NCI-H2196 (cell line): ENCODE measurements at regions not wholly inside any gene's neighbourhood (a gene's known extent, or its start where the extent isn't known, plus 50 kb on each side); places are given as distances from the start of the nearest gene placed in this dataset.

ENCODE experiments used
- DNase-seq: peaks from one replicate; lab custom pipeline; 2025; ENCODE audit not compliant: unreplicated experiment; lab: John Stamatoyannopoulos, UW

- no peak for DNase-seq
Observed at GRCh38 chr5:8316608-8317280, 447.8 kb downstream of the MTRR start.

DNA sequence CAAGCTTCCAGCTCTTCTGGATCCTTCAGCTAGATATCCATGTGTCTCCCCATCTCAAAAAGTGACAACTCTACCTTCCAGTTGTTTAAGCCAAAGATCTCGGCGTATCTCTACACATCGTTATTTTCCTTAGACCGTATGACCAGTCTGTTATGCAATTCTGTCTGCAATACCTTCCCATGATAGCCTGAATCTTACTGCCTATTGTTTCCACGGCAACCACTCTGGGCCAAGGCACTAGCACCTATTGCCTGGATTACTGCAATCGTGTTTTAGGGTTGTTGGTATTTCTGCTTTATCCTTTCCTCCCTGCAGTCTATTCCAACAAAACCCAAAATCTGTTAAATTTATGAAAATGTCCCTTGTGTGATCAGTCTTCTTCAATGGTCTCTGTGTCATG is 448.4 kb downstream of the MTRR start:
- no peak for DNase-seq

- DNase-seq = no peak
Observed at GRCh38 chr5:8320244-8320643, 451.3 kb downstream of the MTRR start.

- no peak for DNase-seq
Observed at GRCh38 chr5:8321272-8321671, 452.3 kb downstream of the MTRR start.

DNA sequence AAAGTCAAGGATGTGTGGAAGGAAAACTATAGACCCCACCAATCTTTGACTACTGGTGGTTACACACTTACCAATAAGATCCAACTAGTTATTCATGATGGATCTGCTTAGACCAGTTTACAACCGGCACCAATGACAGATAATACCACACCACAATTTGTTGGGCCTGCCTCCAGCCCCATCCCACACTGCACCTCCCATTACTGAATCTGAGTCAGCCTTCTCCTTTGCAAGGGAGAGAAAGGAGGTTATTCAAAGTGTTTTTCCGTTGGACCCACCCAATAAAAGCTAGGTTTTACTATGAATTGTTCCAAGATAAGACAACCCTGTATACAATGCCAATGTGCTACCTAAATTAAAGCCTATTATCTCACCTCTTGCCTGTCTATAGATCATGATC is 453.5 kb downstream of the MTRR start:
- no peak for DNase-seq

GRCh38 chr5:8327016-8327415 is 458.1 kb downstream of the MTRR start:
- DNase-seq = no peak

DNA sequence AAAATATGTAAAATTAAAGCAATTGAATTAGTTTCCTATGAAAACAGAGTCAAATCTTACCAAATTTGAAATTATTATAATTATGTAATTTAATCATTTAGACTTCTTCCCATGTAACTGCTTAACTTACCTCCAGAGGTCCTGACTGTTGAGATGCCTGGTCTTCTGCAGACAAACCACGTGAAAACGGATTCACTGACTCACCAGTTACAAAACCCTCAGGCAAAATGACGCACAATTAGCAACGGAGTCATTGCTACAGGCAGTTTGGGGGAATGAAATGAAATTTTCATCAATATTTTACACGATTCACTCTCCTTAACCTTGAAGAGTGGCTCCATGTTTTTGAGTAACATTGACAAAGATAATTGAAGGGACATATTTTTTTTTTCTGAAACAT is 460.8 kb downstream of the MTRR start:
- DNase-seq = no peak

DNA sequence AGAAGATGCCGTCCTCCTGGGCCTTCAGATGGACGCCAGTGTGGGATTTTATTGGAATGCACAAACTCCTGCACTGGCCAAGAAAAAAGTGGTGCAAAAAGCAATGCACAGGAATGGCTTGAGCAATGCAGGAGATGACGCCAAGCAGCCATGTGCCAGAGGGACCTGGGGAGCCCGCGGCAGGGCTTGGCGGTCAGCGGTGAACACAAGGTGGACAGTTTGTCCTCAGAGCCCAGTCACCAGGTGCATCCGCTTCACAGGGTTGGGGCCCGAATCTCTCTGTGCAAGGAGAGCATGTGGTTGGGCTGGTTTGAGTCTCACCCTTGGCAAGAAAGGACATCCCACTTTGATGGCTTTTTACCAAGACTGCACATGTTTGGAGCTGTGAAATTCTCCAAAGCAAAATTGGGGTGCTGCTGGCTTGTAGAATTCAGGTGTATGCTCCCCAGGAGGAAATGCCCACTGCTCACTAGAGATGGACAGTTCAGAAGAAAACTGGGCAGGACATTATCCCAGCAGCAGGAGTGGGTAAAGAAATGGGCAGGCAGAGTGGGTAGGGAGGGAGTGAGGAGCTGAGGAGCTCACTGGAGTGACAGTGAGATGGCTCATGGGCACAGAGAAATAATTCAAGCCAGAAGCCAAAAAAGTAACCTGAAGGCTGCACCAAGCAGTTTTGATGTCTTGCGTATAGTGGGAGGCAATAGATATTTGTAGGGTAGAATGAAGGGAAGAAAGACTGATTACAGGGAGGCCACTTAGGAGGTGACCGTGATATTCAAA is 463.9 kb downstream of the MTRR start:
- DNase-seq = no peak

DNA sequence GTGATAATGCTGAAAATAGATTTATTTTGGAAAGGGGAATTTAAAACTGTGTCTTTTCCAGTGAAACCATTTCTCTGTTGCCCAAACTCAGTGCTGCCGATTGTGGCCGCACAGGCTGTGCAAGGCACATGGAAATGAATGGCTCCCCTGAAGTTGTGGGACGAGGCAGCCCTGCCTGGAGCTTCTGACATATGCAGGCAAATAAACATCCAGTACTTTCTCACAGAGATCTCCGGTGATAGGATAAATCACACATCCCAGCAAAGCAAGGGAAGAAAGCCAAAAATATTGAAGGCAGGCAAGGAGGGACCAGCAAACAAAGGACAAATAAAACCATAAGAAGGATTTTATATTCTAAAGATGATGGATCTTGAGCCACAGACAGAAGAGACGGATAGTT is 464.5 kb downstream of the MTRR start:
- no peak for DNase-seq

GRCh38 chr5:8333977-8334376 is 465.0 kb downstream of the MTRR start:
- DNase-seq = no peak

GRCh38 chr5:8340261-8340660 is 471.3 kb downstream of the MTRR start:
- DNase-seq = no peak

DNA sequence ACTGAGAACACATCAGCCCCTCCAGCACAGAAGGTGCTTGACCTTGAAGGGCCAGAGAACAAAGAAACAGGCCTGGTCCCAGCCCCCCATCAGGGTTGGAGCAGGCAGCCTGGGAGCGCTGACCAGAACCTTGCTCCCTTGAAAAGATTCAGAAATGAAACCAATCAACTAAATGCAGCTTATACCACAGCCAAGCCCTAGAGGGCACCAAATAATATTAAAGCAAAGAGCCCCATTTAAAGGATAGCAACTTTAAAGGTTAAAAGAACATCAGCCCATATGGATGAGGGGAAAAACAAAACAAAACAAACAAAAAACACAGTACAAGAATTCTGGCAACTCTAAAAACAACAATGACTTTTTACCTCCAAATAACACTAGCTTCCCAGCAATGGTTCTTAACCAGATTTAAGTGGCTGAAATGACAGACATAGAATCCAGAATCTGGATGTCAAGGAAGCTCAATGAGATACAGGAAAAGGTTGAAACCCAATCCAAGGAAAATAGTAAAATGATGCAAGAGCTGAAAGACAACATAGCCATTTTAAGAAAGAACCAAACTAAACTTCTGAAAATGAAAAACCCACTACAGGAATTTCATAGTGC is 471.9 kb downstream of the MTRR start:
- DNase-seq = no peak

GRCh38 chr5:8341406-8341805 is 472.5 kb downstream of the MTRR start:
- DNase-seq = no peak

DNA sequence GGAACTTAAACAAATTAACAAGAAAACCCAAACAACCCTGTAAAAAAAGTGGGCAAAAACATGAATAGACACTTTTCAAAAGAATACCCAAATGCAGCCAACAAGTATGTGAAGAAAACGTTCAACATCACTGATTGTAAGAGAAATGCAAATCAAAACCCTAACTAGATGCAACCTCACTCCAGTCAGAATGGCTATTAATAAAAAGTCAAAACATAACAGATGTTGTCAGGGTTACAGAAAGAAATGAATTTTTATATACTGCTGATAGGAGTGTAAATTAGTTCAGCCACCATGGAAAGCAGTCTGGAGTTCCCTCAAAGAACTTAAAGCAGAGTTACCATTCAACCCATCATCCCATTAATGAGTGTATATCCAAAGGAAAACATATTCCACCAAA is 479.0 kb downstream of the MTRR start:
- no peak for DNase-seq

GRCh38 chr5:8349855-8350254 is 480.9 kb downstream of the MTRR start:
- no peak for DNase-seq

- DNase-seq = no peak
Observed at GRCh38 chr5:8350644-8351339, 481.8 kb downstream of the MTRR start.

GRCh38 chr5:8355981-8356380 is 487.0 kb downstream of the MTRR start:
- DNase-seq = no peak

DNA sequence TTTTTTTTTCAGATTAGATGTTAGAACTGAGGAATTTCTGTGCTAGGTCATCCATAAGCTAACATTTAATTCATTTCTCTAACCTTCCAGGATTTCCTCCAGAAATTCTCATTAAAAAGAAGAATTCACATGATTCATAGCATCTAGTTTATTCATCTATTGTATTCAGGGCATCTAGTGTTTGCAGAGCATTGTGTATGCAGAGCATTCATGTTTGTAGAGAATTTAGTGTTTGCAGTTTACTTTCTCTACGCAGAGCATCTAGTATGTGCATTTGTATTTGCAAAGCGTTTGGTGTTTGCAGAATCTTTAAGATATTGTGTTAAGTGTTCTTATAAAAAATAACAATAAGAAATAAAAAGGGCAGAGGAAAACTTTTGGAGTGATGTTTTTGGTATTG is 491.1 kb downstream of the MTRR start:
- no peak for DNase-seq

DNA sequence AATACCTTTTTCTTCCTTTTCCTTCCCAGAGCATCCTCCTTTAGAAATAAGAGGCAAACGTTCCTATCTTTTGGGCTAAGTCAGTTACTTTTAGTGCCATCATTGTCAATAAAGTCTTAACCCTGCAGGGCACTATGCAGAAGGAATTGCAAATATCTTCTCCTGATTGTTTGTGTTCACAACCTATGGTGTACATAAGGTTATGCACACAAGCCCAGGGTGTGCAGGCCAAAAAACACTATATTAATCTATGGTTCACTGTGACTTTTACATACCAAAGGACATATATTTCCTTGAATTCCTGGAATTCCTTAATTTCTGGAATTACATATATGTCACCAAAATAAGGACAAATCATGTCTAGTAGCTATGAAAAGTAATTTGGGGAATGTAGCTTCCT is 493.5 kb downstream of the MTRR start:
- DNase-seq = no peak

- DNase-seq = no peak
Observed at GRCh38 chr5:8363138-8363537, 494.2 kb downstream of the MTRR start.

- no peak for DNase-seq
Observed at GRCh38 chr5:8366266-8366665, 497.3 kb downstream of the MTRR start.

DNA sequence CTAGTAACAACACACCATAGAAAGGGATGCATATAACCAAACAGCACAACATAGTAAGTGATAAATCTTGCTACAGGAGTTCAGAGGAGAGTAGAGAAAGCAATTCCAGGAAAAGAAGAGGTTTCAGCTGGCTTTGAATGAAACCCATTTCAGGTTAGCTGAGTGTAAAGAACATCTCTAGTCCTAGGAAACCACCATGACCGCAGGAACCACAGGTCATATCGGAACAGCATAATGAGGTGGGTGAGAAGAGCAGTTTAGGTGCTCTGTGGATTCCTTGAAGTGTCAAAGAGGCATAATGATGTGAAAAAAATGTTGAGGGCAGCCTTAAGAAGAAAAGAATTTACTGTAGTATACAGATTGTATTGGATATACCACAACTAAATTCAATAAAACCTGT is 507.5 kb downstream of the MTRR start:
- DNase-seq = no peak
